ENCODE measurements at regions not wholly inside any gene's neighbourhood (a gene's known extent, or its start where the extent isn't known, plus 50 kb on each side); places are given as distances from the start of the nearest gene placed in this dataset.

DNA sequence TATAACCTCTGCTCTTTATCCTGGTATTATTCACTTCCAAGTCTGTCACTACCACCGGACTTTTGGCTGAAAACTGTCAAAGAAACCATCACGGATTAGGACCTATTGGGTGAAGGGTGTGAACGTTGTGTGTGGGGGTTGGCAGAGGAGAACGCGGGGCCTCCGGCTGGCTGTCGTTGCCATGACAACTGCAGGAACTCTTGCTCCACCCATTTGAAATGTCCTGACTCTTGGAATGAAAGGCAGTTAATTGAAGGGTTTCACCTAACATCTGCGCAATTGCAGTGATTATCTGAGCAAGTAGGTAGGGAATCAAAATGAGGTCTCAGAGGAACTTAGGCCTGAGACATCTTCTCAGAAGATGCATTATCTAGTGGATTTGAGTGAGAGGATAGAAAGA, 60.9 kb upstream of the CLMP start:
- TF ChIP-seq EZH2 (IDR thresholded peaks at IDR 0.05) = no peak
- no peak for TF ChIP-seq POLR2AphosphoS5 (IDR thresholded peaks at IDR 0.05; ENCODE audit: borderline replicate concordance, low read depth, low read length)
- TF ChIP-seq FOXP2 (optimal IDR thresholded peaks at IDR 0.05; ENCODE audit: control extremely low read depth, extremely low read length, insufficient read depth) = no peak

All from SK-N-MC (cell line).